GM12878 (cell line): ENCODE measurements at regions not wholly inside any gene's neighbourhood (a gene's known extent, or its start where the extent isn't known, plus 50 kb on each side); places are given as distances from the start of the nearest gene placed in this dataset.

Source experiments
- ATAC-seq: fragments of 200-7000 bp; cut with Tn5 transposase; 3 replicates; pipeline ENCODE4 v1.9.1; 2020; ENCODE audit warnings: mild to moderate bottlenecking, moderate library complexity
- BruUV-seq: library from RNA; stranded (reverse); fragments of 400-500 nt; replicated peaks from 2 replicates; lab custom pipeline; 2021; lab: Mats Ljungman, UMichigan
- CTCF ChIA-PET: fragments of 300-600 bp; sonication (Branson Sonifier 250); formaldehyde crosslinking; extraction: SDS; loops from one replicate; lab custom pipeline; 2021; ENCODE audit warnings: inconsistent platforms; lab: Yijun Ruan, JAX
- POLR2A ChIA-PET: fragments of 350-600 bp; formaldehyde crosslinking; extraction: SDS; loops from one replicate; lab custom pipeline; 2021; ENCODE audit warnings: inconsistent platforms; lab: Charles Lee
- RAD21 ChIA-PET: fragments of 300-600 bp; sonication (Branson Sonifier 250); formaldehyde crosslinking; loops from one replicate; lab custom pipeline; 2023; ENCODE audit warnings: antibody characterized with exemption; ENCODE audit not compliant: unreplicated experiment; lab: Charles Lee
- SMC1A ChIA-PET: fragments of 300-600 bp; sonication (Branson Sonifier 250); formaldehyde crosslinking; loops from one replicate; lab custom pipeline; 2023; ENCODE audit not compliant: unreplicated experiment, uncharacterized antibody; lab: Charles Lee
- DNase-seq: peaks from one replicate; pipeline ENCODE4 v3.0.0-alpha.2; 2011; ENCODE audit warnings: low read depth, low spot score
- FAIRE-seq: peaks from 3 replicates; lab custom pipeline; 2011; peaks lifted over from hg19 to GRCh38; lab: Jason Lieb, UNC
- H2AFZ ChIP-seq: 2 replicates; pipeline ENCODE4 v1.6.0; 2011; ENCODE audit warnings: low read depth, low read length, control low read depth; ENCODE audit not compliant: control insufficient read depth
- H3K27ac ChIP-seq: 2 replicates; pipeline ENCODE4 v1.5.1; 2011; ENCODE audit warnings: control low read depth; ENCODE audit not compliant: control insufficient read depth, insufficient read depth
- H3K27me3 ChIP-seq, 2 experiments: replicated peaks in 1 of 2; 2 replicates each; pipeline versions ENCODE4 v1.6.0 to v1.6.1; 2011; ENCODE audit warnings: low read length in 1 of 2; ENCODE audit not compliant: control insufficient read depth in 2 of 2, insufficient read depth in 2 of 2
- H3K36me3 ChIP-seq, 2 experiments: 2 replicates each; pipeline ENCODE4 v1.5.1; 2011; ENCODE audit warnings: low read length in 1 of 2; ENCODE audit not compliant: control insufficient read depth in 2 of 2, insufficient read depth in 2 of 2
- H3K4me1 ChIP-seq: 2 replicates; pipeline ENCODE4 v1.6.1; 2011; ENCODE audit warnings: mild to moderate bottlenecking, low read length, moderate library complexity, mixed read lengths; ENCODE audit not compliant: control insufficient read depth, insufficient read depth
- H3K4me2 ChIP-seq: 2 replicates; pipeline ENCODE4 v1.6.0; 2011; ENCODE audit warnings: control low read depth; ENCODE audit not compliant: control insufficient read depth, insufficient read depth
- H3K4me3 ChIP-seq: fragments of 200-600 bp; sonication (generic); 2 replicates; pipeline ENCODE4 v1.5.1; 2016
- H3K79me2 ChIP-seq: 2 replicates; pipeline ENCODE4 v1.6.0; 2011; ENCODE audit warnings: low read length; ENCODE audit not compliant: control insufficient read depth, insufficient read depth
- H3K9ac ChIP-seq: 2 replicates; pipeline ENCODE4 v1.8.0; 2011; ENCODE audit warnings: low read length, control low read depth, mixed read lengths; ENCODE audit not compliant: control insufficient read depth, insufficient read depth
- H3K9me3 ChIP-seq: replicated peaks from 3 replicates; pipeline ENCODE4 v1.5.1; 2011; ENCODE audit warnings: mild to moderate bottlenecking, low read length; ENCODE audit not compliant: control insufficient read depth, insufficient read depth
- H4K20me1 ChIP-seq: 2 replicates; pipeline ENCODE4 v1.6.0; 2011; ENCODE audit not compliant: control insufficient read depth, insufficient read depth
- CHD2 ChIP-seq: IDR thresholded peaks from 2 replicates; pipeline ENCODE4 v1.6.1; 2011; ENCODE audit warnings: low read depth, low read length, improper control_type of control experiment, borderline replicate concordance
- CHD4 ChIP-seq: fragments of 200-600 bp; sonication (generic); IDR thresholded peaks from 2 replicates; pipeline ENCODE4 v1.6.1; 2016; ENCODE audit warnings: mild to moderate bottlenecking
- JUNB ChIP-seq: IDR thresholded peaks from 2 replicates; pipeline ENCODE4 v1.6.1; 2016; ENCODE audit warnings: antibody characterized with exemption, mild to moderate bottlenecking
- PAX8 ChIP-seq: fragments of 450-650 bp; IDR thresholded peaks from 2 replicates; pipeline ENCODE4 v1.6.1; 2017; ENCODE audit warnings: mild to moderate bottlenecking, moderate library complexity
- SPI1 ChIP-seq: IDR thresholded peaks from 2 replicates; pipeline ENCODE4 v1.6.1; 2011; ENCODE audit warnings: low read depth, mild to moderate bottlenecking, low read length, moderate library complexity, borderline replicate concordance; ENCODE audit not compliant: insufficient read depth
- WGBS: methylation state at CpG from one replicate; pipeline ENCODE4 v1.1.6; 2016; ENCODE audit warnings: low lambda C conversion rate; ENCODE audit not compliant: insufficient replicate concordance, insufficient coverage; ENCODE audit errors: missing lambda C conversion rate; 5-methylcytosine and 5-hydroxymethylcytosine counted together
- in situ Hi-C: fragments of 300-500 bp; cut with MboI; formaldehyde crosslinking; loops from 9 replicates; pipeline ENCODE4 v1.14.3; 2018; ENCODE audit warnings: mixed read lengths
- intact Hi-C: fragments of 100-400 bp; cut with micrococcal nuclease; formaldehyde crosslinking; loops from one replicate; pipeline ENCODE4 v1.14.2; 2022; ENCODE audit not compliant: unreplicated experiment
- TF ChIP-seq, protein P1 (sequence below): fragments of 450-650 bp; IDR thresholded peaks from 2 replicates; pipeline ENCODE4 v1.6.1; 2017; ENCODE audit warnings: mild to moderate bottlenecking
- TF ChIP-seq, protein P2 (sequence below): fragments of 450-650 bp; IDR thresholded peaks from 2 replicates; pipeline ENCODE4 v1.6.1; 2016; ENCODE audit warnings: mild to moderate bottlenecking, moderate library complexity, borderline replicate concordance

DNA sequence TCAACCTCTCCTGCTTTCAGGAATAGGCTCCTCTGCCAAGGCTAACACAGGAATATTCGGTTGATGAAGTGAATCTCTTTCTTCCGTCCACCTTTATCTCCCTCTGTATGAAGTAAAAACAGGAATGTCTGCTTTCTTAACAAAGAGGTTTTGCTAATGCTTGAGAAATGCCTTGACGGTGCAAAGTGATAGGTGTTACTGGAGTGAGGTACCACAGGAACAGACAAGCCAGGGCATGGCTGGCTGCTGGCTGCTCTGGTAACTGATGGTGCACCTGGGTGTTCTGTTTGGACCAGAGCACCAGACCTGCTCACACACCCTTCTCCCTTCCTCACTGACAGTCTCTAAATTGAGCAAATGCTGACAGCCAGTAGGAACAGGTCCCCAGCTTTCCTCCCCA is 174.0 kb upstream of the FBXL4 start:
- no peaks in the 10 kb centered on the region for H3K9me3 ChIP-seq
- FAIRE-seq: no peak
- intact Hi-C loops (no loop called here), in situ Hi-C loops (loop anchor here (25.0 kb wide), 1 partner anchor 1634 kb away; no protein-coding TSS in a partner anchor)
- H3K4me3 ChIP-seq: no peak overlapping the region
- H3K9ac ChIP-seq: no peak overlapping the region
- POLR2A ChIA-PET: no interaction called here
- DNase-seq: no peak
- H3K79me2 ChIP-seq: no peaks in the 10 kb centered on the region
- CTCF ChIA-PET: no interaction called here
- ATAC-seq: no peak
- H3K27ac ChIP-seq: no peak overlapping the region
- H3K27me3 ChIP-seq: no peaks in the 10 kb centered on the region
- no peaks in the 10 kb centered on the region for H4K20me1 ChIP-seq
- no peak overlapping the region for H2AFZ ChIP-seq
- BruUV-seq: no TSS peak
- RAD21 ChIA-PET: no interaction called here
- 17% methylated on average over 3 of the region's 3 CpGs for WGBS
- H3K36me3 ChIP-seq: no peaks in the 10 kb centered on the region
- SMC1A ChIA-PET: no interaction called here
- H3K4me2 ChIP-seq: no peak overlapping the region
- no peak for TF ChIP-seq SPI1
- TF ChIP-seq CHD2: no peak
- TF ChIP-seq, protein P1, sequence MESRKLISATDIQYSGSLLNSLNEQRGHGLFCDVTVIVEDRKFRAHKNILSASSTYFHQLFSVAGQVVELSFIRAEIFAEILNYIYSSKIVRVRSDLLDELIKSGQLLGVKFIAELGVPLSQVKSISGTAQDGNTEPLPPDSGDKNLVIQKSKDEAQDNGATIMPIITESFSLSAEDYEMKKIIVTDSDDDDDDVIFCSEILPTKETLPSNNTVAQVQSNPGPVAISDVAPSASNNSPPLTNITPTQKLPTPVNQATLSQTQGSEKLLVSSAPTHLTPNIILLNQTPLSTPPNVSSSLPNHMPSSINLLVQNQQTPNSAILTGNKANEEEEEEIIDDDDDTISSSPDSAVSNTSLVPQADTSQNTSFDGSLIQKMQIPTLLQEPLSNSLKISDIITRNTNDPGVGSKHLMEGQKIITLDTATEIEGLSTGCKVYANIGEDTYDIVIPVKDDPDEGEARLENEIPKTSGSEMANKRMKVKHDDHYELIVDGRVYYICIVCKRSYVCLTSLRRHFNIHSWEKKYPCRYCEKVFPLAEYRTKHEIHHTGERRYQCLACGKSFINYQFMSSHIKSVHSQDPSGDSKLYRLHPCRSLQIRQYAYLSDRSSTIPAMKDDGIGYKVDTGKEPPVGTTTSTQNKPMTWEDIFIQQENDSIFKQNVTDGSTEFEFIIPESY: no peak
- TF ChIP-seq CHD4: no peak
- TF ChIP-seq JUNB: no peak
- TF ChIP-seq, protein P2, sequence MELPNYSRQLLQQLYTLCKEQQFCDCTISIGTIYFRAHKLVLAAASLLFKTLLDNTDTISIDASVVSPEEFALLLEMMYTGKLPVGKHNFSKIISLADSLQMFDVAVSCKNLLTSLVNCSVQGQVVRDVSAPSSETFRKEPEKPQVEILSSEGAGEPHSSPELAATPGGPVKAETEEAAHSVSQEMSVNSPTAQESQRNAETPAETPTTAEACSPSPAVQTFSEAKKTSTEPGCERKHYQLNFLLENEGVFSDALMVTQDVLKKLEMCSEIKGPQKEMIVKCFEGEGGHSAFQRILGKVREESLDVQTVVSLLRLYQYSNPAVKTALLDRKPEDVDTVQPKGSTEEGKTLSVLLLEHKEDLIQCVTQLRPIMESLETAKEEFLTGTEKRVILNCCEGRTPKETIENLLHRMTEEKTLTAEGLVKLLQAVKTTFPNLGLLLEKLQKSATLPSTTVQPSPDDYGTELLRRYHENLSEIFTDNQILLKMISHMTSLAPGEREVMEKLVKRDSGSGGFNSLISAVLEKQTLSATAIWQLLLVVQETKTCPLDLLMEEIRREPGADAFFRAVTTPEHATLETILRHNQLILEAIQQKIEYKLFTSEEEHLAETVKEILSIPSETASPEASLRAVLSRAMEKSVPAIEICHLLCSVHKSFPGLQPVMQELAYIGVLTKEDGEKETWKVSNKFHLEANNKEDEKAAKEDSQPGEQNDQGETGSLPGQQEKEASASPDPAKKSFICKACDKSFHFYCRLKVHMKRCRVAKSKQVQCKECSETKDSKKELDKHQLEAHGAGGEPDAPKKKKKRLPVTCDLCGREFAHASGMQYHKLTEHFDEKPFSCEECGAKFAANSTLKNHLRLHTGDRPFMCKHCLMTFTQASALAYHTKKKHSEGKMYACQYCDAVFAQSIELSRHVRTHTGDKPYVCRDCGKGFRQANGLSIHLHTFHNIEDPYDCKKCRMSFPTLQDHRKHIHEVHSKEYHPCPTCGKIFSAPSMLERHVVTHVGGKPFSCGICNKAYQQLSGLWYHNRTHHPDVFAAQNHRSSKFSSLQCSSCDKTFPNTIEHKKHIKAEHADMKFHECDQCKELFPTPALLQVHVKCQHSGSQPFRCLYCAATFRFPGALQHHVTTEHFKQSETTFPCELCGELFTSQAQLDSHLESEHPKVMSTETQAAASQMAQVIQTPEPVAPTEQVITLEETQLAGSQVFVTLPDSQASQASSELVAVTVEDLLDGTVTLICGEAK: no peak
- no peak for TF ChIP-seq PAX8
- H3K4me1 ChIP-seq: no peaks in the 10 kb centered on the region
